OCI-LY3 (cell line): ENCODE measurements at regions not wholly inside any gene's neighbourhood (a gene's known extent, or its start where the extent isn't known, plus 50 kb on each side); places are given as distances from the start of the nearest gene placed in this dataset.

Source experiments
- H2AFZ ChIP-seq: fragments of 200-600, 300-600 bp; shearing (Covaris generic); 2 replicates; pipeline ENCODE4 v1.6.0; 2014; ENCODE audit warnings: antibody characterized with exemption, low read depth, low read length
- H3K27ac ChIP-seq: fragments of 200-600, 300-600 bp; sonication (generic); 2 replicates; pipeline ENCODE4 v1.5.1; 2014; ENCODE audit warnings: mild to moderate bottlenecking, low read length, moderate library complexity, mixed read lengths
- H3K27me3 ChIP-seq: fragments of 200-600, 300-600 bp; sonication (generic); 2 replicates; pipeline ENCODE4 v1.6.1; 2014; ENCODE audit warnings: low read depth, low read length, mixed read lengths
- H3K36me3 ChIP-seq: fragments of 200-600, 300-600 bp; sonication (generic); replicated peaks from 2 replicates; pipeline ENCODE3; 2014; ENCODE audit warnings: low read depth, low read length, mixed read lengths
- H3K4me1 ChIP-seq: fragments of 300-600, 200-600 bp; sonication (generic); 2 replicates; pipeline ENCODE4 v1.6.1; 2014; ENCODE audit warnings: low read length, mixed read lengths
- H3K4me2 ChIP-seq: fragments of 200-600, 300-600 bp; sonication (generic); 2 replicates; pipeline ENCODE4 v1.6.1; 2014; ENCODE audit warnings: low read length, mixed read lengths
- H3K4me3 ChIP-seq: fragments of 300-600, 200-600 bp; sonication (generic); 2 replicates; pipeline ENCODE4 v1.5.1; 2014; ENCODE audit warnings: antibody characterized with exemption, mild to moderate bottlenecking, low read length, moderate library complexity
- H3K79me2 ChIP-seq: fragments of 300-600, 200-600 bp; shearing (Covaris generic); 2 replicates; pipeline ENCODE4 v1.6.1; 2014; ENCODE audit warnings: mild to moderate bottlenecking, low read length, mixed read lengths
- H3K9ac ChIP-seq: fragments of 300-600, 200-600 bp; shearing (Covaris generic); 2 replicates; pipeline ENCODE4 v1.6.0; 2014; ENCODE audit warnings: mild to moderate bottlenecking, low read length, moderate library complexity
- H3K9me3 ChIP-seq: fragments of 200-600, 300-600 bp; shearing (Covaris generic); 2 replicates; pipeline ENCODE4 v1.6.1; 2014; ENCODE audit warnings: low read length, mixed read lengths; ENCODE audit not compliant: insufficient read depth
- H4K20me1 ChIP-seq: fragments of 200-600, 300-600 bp; sonication (generic); 2 replicates; pipeline ENCODE4 v1.6.1; 2016; ENCODE audit warnings: low read length, mixed read lengths; ENCODE audit not compliant: insufficient read depth
- CTCF ChIP-seq: fragments of 200-600, 300-600 bp; sonication (generic); IDR thresholded peaks from 2 replicates; pipeline ENCODE4 v1.5.1; 2014; ENCODE audit warnings: antibody characterized with exemption, low read length, low read depth
- EZH2phosphoT487 ChIP-seq: fragments of 200-600 bp; shearing (Covaris generic); IDR thresholded peaks from 2 replicates; pipeline ENCODE4 v1.6.1; 2018; ENCODE audit warnings: antibody characterized with exemption, mixed run types, low read depth

DNA sequence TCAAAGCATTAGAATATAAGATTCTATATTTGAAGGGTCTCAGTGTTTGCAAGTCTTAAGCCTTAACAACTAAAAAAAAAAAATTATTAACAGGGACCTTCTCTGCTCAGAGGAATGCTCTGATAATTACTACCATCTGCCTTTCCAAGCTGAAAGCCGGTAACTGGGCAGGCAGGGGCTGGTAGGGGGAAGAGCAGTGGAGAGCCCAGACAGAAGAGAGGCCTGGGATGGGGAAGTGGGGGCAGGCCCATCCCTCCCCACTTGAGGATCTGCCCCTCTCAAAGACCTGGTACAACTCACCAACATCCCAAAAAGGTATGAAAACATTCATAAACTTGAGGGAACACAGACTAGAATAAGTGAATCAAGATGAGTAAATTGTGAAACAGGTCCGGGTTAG, 113.9 kb downstream of the QDPR start:
- TF ChIP-seq EZH2phosphoT487 (no peak), CTCF (no peak)
- Histone ChIP-seq H3K27ac (no peak overlapping the region), H3K27me3 (no peaks in the 10 kb centered on the region), H3K36me3 (no peaks in the 10 kb centered on the region), H4K20me1 (no peaks in the 10 kb centered on the region), H3K79me2 (no peaks in the 10 kb centered on the region), H3K4me1 (no peaks in the 10 kb centered on the region), H2AFZ (no peak overlapping the region), H3K4me2 (no peak overlapping the region), H3K4me3 (no peak overlapping the region), H3K9me3 (no peaks in the 10 kb centered on the region), H3K9ac (no peak overlapping the region)

DNA sequence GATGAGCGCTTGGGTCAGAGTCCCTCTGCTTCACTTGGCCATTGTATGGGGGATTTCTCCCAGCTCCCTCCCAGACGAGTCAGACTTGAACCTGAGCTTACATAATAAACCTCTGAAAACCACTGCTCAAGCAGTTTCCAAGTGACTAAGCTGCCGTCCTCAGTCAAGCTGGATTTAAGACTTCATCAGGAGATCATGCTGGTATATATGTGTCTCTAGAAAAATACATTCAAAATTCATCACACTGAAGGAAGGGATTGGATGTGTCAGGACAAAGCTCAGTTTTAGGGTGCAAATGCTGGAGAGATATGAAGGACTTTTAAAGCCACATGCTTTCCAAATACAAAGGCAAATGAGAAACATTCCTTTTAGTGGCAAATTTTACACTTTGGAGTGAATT, 114.3 kb downstream of the QDPR start:
- no peak overlapping the region for H3K9ac ChIP-seq
- H3K36me3 ChIP-seq = no peaks in the 10 kb centered on the region
- no peaks in the 10 kb centered on the region for H3K4me1 ChIP-seq
- H2AFZ ChIP-seq = no peak overlapping the region
- TF ChIP-seq EZH2phosphoT487 = no peak
- TF ChIP-seq CTCF = no peak
- no peak overlapping the region for H3K27ac ChIP-seq
- H4K20me1 ChIP-seq = no peaks in the 10 kb centered on the region
- no peak overlapping the region for H3K4me2 ChIP-seq
- no peaks in the 10 kb centered on the region for H3K9me3 ChIP-seq
- no peaks in the 10 kb centered on the region for H3K79me2 ChIP-seq
- H3K4me3 ChIP-seq = no peak overlapping the region
- no peaks in the 10 kb centered on the region for H3K27me3 ChIP-seq

DNA sequence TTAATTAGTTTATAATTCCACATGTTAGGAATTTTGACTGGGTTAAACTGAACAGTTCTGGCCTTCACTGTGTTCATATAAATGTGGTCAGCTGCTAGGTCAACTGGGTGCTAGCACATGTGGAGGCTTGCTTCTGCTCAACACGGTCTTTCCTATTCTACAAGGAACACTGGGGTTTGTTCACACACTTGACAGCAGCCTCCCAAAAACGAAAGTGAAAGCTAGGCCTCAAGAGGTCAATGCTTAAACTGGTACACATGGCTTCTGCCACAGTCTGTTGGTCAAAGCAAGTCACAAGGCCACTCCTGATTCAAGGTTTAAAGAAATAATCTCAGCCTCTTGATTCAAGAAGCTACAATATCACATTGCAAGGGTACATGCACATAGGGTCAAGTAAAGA, 126.5 kb downstream of the QDPR start:
- no peaks in the 10 kb centered on the region for H3K79me2 ChIP-seq
- peaks cover 16% of the 10 kb centered on the region for H3K4me1 ChIP-seq
- H3K9me3 ChIP-seq = peaks cover 8% of the 10 kb centered on the region; the same call in 1 of the 2 replicates
- H3K4me3 ChIP-seq = no peak overlapping the region
- no peak overlapping the region for H2AFZ ChIP-seq
- no peaks in the 10 kb centered on the region for H4K20me1 ChIP-seq
- no peak overlapping the region for H3K4me2 ChIP-seq
- TF ChIP-seq EZH2phosphoT487 (no peak), CTCF (no peak)
- no peaks in the 10 kb centered on the region for H3K27me3 ChIP-seq
- H3K36me3 ChIP-seq = peaks cover 5% of the 10 kb centered on the region
- H3K9ac ChIP-seq = no peak overlapping the region
- H3K27ac ChIP-seq = no peak overlapping the region

DNA sequence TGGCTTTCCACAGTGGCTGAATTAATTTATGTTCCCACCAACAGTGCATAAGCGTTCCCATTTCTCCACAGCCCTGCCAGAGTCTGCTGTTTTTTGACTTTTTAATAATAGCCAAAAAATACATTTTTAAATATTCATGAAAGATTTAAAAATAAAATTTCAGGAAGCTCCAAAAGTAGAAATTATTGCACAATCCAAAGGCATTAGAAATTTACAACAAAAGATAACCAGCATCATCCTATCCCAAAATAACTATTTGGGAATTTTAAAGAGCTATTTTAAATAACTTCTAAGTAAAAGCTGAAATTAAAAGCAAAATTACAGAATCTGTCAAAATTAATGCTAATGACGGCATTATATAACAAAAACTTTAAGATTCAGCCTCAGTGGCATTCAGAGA, 131.5 kb downstream of the QDPR start:
- H3K4me1 ChIP-seq = peaks cover 13% of the 10 kb centered on the region
- peaks cover 8% of the 10 kb centered on the region; the same call in 1 of the 2 replicates for H3K9me3 ChIP-seq
- no peak for TF ChIP-seq EZH2phosphoT487
- TF ChIP-seq CTCF = no peak
- no peak overlapping the region for H3K4me2 ChIP-seq
- H3K9ac ChIP-seq = no peak overlapping the region
- peaks cover 5% of the 10 kb centered on the region for H3K36me3 ChIP-seq
- H2AFZ ChIP-seq = no peak overlapping the region
- H3K4me3 ChIP-seq = no peak overlapping the region
- H3K27ac ChIP-seq = no peak overlapping the region
- no peaks in the 10 kb centered on the region for H3K27me3 ChIP-seq
- H4K20me1 ChIP-seq = no peaks in the 10 kb centered on the region
- H3K79me2 ChIP-seq = no peaks in the 10 kb centered on the region
